NT2/D1 (cell line): ENCODE measurements at regions not wholly inside any gene's neighbourhood (a gene's known extent, or its start where the extent isn't known, plus 50 kb on each side); places are given as distances from the start of the nearest gene placed in this dataset.

Experiments
- DNase-seq: peaks from one replicate; pipeline ENCODE4 v3.0.0-alpha.2; 2011; ENCODE audit warnings: low read depth, low spot score
- H3K27me3 ChIP-seq: 2 replicates; pipeline ENCODE4 v1.6.0; 2011; ENCODE audit warnings: mild to moderate bottlenecking; ENCODE audit not compliant: insufficient read length, insufficient read depth
- H3K36me3 ChIP-seq: 2 replicates; pipeline ENCODE4 v1.6.1; 2011; ENCODE audit warnings: mild to moderate bottlenecking, low read length, mixed read lengths; ENCODE audit not compliant: insufficient read depth, insufficient read length
- H3K4me1 ChIP-seq: 2 replicates; pipeline ENCODE4 v1.5.1; 2011; ENCODE audit not compliant: insufficient read depth, insufficient read length
- H3K4me3 ChIP-seq: 2 replicates; pipeline ENCODE4 v1.5.1; 2011; ENCODE audit warnings: low read depth; ENCODE audit not compliant: insufficient read length
- H3K9ac ChIP-seq: 2 replicates; pipeline ENCODE4 v1.6.0; 2011; ENCODE audit warnings: low read depth; ENCODE audit not compliant: insufficient read length
- H3K9me3 ChIP-seq: 2 replicates; pipeline ENCODE4 v1.5.1; 2011; ENCODE audit warnings: mild to moderate bottlenecking, low read length; ENCODE audit not compliant: insufficient read depth
- SUZ12 ChIP-seq: IDR thresholded peaks from 2 replicates; pipeline ENCODE4 v1.6.1; 2011; ENCODE audit not compliant: insufficient read length, insufficient read depth; ENCODE audit errors: extremely low read depth
- YY1 ChIP-seq: IDR thresholded peaks from 2 replicates; pipeline ENCODE4 v1.6.1; 2011; ENCODE audit not compliant: insufficient read length, insufficient read depth
- ZNF274 ChIP-seq: IDR thresholded peaks from 2 replicates; pipeline ENCODE4 v1.6.1; 2011; ENCODE audit warnings: mild to moderate bottlenecking, low read depth, low read length

DNA sequence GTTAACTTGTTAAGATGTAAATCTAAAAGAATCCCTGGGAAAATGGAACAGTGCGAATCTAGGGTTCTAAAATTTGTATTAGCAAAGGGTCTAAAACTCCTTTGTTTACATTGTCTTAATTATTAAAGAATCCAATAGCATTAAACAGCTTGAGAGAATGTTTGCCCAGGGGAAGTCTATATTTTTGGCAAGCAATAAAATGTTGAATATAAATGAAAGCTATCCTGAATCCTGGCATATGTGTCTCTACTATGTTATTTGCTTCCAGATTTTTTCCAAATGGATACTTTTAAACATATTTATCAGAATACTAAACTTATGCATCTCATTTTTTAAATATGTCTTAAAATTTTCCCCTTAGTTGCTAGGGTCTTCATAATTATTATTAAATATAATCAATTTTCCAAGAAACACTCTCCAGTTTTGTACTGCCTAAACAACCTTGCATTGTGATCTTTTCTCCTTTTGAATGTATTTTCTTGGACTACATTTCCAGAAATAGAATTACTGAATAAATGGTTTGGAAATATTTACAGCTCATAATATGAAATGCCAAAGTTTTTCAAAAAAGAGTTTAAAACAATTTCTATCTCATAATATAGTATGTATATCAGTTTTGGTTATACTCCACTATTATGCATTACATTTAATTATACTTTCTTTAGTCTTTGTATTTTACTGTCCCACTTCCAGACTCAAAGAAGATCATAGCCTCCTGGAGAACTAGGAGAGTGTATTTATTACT is 304.8 kb downstream of the USP25 start:
- Histone ChIP-seq H3K27me3 (no peaks in the 10 kb centered on the region), H3K9me3 (no peaks in the 10 kb centered on the region), H3K9ac (no peak overlapping the region), H3K4me3 (no peak overlapping the region), H3K4me1 (no peaks in the 10 kb centered on the region), H3K36me3 (no peaks in the 10 kb centered on the region)
- no peak for DNase-seq
- TF ChIP-seq YY1 (no peak), SUZ12 (no peak), ZNF274 (no peak)

- no peaks in the 10 kb centered on the region for H3K36me3 ChIP-seq
Measured at GRCh38 chr21:16037421-16037955, 307.7 kb downstream of the USP25 start.

DNA sequence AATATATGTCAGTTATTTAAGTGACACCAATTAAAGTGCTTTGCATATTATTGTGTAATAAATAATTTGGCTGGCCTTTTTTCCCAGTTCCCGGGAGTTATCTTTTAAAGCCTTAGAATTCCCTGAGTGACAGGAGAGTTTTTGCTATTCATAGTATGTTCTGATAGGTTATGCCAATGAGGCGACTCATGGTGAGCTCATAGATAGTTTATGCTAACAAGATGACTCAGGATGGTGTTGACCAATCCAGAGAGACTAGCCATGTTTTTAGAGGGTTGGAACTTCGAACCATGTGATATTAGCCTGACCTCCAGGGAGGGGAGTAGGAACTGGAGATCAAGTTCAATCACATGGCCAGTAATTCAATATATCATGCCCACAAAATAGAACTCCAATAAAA is 310.8 kb downstream of the USP25 start:
- no peak for DNase-seq
- TF ChIP-seq YY1 (no peak), ZNF274 (no peak), SUZ12 (no peak)
- H3K36me3 ChIP-seq = no peaks in the 10 kb centered on the region
- H3K4me1 ChIP-seq = no peaks in the 10 kb centered on the region
- H3K4me3 ChIP-seq = no peak overlapping the region
- no peak overlapping the region for H3K9ac ChIP-seq
- no peaks in the 10 kb centered on the region for H3K27me3 ChIP-seq
- H3K9me3 ChIP-seq = peaks cover 9% of the 10 kb centered on the region

More at GRCh38 chr21:16037421-16037955, 307.7 kb downstream of the USP25 start:
- Histone ChIP-seq H3K9ac (no peak overlapping the region), H3K9me3 (peaks cover 9% of the 10 kb centered on the region), H3K27me3 (no peaks in the 10 kb centered on the region), H3K4me3 (no peak overlapping the region), H3K4me1 (no peaks in the 10 kb centered on the region)
- DNase-seq = no peak
- no peak for TF ChIP-seq ZNF274
- TF ChIP-seq SUZ12 = no peak

DNA sequence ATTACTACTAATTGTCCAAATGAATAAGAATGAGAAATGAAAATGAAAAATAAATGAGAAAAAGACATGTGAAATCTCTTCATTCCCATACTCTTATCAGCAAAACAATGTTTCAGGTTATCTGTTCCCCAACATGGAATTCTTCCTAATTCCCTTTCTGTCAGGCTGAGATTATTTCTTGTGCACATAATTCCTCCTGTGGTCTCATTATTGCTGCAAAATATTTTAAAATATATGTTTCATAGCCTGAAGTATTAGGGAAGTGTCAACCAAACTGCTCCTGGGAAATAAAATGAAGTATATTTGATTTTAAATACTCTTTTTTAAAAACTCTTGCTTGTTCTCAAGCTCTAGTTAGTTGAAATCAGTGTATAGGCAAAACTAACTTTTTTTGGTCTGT is 314.9 kb downstream of the USP25 start:
- no peaks in the 10 kb centered on the region for H3K27me3 ChIP-seq
- TF ChIP-seq YY1 (no peak), ZNF274 (no peak), SUZ12 (no peak)
- no peaks in the 10 kb centered on the region for H3K36me3 ChIP-seq
- H3K9ac ChIP-seq = no peak overlapping the region
- no peak overlapping the region for H3K4me3 ChIP-seq
- H3K4me1 ChIP-seq = no peaks in the 10 kb centered on the region
- peaks cover 9% of the 10 kb centered on the region for H3K9me3 ChIP-seq
- no peak for DNase-seq

DNA sequence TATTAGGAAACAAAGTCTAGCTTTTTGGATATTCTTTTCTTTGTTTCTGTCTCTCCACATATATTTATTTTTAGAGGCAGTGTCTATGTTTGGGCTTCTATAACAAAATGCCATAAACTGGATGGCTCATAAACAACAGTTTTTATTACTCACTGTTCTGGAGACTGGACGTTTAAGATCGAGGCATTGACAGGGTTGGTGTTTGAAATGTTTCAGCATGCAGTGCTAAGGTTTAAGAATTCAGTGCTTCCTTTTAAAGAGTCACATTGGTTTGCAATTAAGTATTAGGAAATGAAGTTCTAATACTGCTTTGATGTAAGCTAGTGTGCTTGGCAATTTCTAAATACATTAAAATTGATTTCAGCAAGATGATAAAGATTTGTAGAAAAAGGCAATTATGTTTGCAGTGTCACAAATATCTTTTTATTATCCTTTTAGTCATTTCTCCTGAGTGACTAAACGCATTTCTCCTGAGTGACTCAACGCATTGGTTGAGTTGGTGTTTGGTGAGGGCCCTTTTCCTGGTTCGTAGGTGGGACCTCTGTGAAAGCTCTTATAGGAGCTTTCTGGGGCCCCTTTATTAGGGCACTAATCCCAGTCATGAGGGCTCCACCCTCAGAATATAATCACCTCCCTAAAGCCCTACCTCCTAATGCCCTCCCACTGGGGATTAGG is 317.0 kb downstream of the USP25 start:
- Histone ChIP-seq H3K27me3 (no peaks in the 10 kb centered on the region), H3K9ac (no peak overlapping the region), H3K36me3 (no peaks in the 10 kb centered on the region), H3K4me1 (no peaks in the 10 kb centered on the region), H3K4me3 (no peak overlapping the region), H3K9me3 (no peaks in the 10 kb centered on the region; the same call in none of the 2 replicates)
- TF ChIP-seq SUZ12 = no peak
- no peak for TF ChIP-seq YY1
- no peak for TF ChIP-seq ZNF274
- no peak for DNase-seq

GRCh38 chr21:16047904-16048303 is 318.1 kb downstream of the USP25 start:
- TF ChIP-seq SUZ12 = no peak
- no peak for TF ChIP-seq YY1
- TF ChIP-seq ZNF274 = no peak
- Histone ChIP-seq H3K4me3 (no peak overlapping the region), H3K36me3 (no peaks in the 10 kb centered on the region), H3K27me3 (no peaks in the 10 kb centered on the region), H3K9ac (no peak overlapping the region), H3K9me3 (no peaks in the 10 kb centered on the region; the same call in none of the 2 replicates), H3K4me1 (no peaks in the 10 kb centered on the region)
- DNase-seq = no peak

GRCh38 chr21:16055014-16055413 is 325.2 kb downstream of the USP25 start:
- Histone ChIP-seq H3K4me1 (no peaks in the 10 kb centered on the region), H3K9me3 (peaks cover 5% of the 10 kb centered on the region; the same call in 1 of the 2 replicates), H3K4me3 (no peak overlapping the region), H3K36me3 (no peaks in the 10 kb centered on the region), H3K27me3 (no peaks in the 10 kb centered on the region), H3K9ac (no peak overlapping the region)
- TF ChIP-seq SUZ12 (no peak), YY1 (no peak), ZNF274 (no peak)
- no peak for DNase-seq
